CD4-positive, alpha-beta T cell treated with Interleukin-4 for 4 hours (primary cell): ENCODE measurements at regions not wholly inside any gene's neighbourhood (a gene's known extent, or its start where the extent isn't known, plus 50 kb on each side); places are given as distances from the start of the nearest gene placed in this dataset.

Experiments used
- DNase-seq: peaks from one replicate; pipeline ENCODE4 v3.0.0-alpha.2; 2020

GRCh38 chr9:78821126-78821822 is 524.3 kb downstream of the PSAT1 start:
- DNase-seq: peak; percentile 17

DNA sequence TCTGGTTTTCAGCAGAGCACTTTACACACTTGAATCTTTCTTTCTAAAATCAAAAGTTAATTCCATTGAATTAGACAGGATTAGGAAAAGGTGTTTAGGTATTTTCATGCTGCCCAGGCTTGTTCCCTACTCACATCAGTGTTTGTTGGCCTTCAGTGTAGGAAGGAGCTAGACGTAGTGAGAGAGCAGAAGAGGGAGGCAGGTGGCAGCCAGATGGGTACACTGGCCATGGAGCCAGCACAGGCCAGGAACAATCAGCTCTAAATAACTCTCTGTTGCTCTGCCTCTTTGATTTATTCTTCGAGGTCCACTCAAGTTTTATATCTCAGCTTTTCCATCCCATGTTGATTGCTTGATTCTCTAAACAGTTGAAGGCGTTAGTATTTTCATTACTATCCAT is 529.6 kb downstream of the PSAT1 start:
- DNase-seq: no peak

GRCh38 chr9:78828521-78828920 is 531.6 kb downstream of the PSAT1 start:
- DNase-seq: no peak

GRCh38 chr9:78830301-78830700 is 533.4 kb downstream of the PSAT1 start:
- DNase-seq: no peak

GRCh38 chr9:78831726-78832125 is 534.8 kb downstream of the PSAT1 start:
- no peak for DNase-seq

DNA sequence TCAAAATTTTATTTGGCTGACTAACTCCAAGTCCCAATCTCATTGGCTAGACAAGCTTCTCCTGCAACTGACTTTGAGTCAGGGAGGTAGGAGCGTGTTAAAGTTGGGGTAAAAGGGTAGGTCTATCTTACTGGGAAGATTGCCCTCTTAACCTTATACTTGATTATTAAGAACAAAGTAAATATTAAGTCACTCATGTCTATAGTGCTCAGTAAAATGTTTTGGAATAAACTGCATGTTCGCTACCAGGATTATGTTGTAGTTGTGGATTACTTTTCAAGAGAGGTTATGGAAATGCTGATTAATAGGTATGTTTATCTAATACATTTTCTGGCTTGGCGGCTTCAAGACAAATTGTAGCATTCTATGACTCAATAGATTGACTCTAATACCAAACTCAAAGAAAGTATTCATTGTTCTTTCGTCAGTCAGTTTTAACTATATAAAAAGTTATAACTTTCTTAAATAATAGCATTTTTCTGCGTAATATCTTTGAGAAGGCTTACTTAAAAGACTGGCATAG is 539.1 kb downstream of the PSAT1 start:
- DNase-seq: no peak

DNA sequence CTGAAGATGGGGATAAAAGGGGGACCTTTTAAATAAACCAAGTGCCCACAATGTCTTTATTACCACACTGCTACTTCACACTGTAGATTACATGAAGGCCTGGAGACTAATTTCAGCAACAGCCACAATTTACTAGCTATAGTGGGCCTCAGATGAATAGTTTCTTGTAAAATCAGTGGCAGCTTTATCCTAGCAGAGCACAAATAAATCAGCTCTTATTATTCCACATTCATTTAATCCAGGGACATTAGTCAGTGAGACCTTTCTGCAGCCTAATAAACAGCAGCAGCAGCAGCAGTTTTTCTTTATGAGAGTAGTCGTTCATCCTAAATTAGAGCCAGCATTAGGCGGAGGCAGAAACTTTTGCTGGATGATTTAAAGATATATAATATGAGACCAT is 542.3 kb downstream of the PSAT1 start:
- DNase-seq: no peak

DNA sequence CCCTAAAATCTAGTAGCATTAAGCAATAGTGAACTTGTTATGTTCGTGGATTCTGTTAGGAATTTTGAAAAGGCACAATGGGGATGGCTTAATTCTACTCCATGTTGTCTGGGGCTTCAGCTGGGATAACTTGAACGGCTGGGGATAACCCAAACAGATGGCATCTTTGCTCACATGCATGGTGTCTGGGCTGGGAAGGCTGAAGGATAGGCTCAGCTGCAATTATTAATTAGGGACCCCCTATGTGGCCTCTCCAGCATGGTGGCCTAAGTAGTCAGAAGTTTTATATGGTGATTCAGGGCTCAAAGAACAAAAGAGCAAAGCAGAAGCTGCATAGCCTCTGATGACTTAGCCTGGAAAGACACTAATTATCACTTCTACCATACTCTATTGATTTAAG is 551.1 kb downstream of the PSAT1 start:
- DNase-seq: no peak

- no peak for DNase-seq
Measured at GRCh38 chr9:78856144-78856543, 559.2 kb downstream of the PSAT1 start.

DNA sequence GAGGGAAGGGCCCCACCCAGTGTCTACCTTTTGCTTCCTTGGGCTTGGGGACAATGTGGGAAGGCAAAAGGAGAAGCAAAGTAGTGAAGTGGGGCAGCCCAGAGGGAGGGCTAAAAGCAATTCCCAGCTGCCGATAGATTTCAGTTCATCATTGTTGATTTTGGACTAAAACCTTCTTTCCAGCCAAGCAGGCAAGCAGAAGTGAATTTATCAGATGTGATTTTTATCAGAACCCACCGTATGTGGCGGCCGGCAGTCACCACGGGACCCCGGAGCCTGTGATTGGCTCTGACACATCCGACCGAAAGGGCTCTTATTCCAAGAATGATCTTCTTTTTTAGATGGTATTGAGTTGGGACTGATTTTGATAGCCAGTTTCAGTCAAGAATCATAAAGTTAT is 559.9 kb downstream of the PSAT1 start:
- DNase-seq: no peak

- no peak for DNase-seq
Measured at GRCh38 chr9:78857373-78858225, 560.7 kb downstream of the PSAT1 start.

- no peak for DNase-seq
Measured at GRCh38 chr9:78858266-78858665, 561.3 kb downstream of the PSAT1 start.

DNA sequence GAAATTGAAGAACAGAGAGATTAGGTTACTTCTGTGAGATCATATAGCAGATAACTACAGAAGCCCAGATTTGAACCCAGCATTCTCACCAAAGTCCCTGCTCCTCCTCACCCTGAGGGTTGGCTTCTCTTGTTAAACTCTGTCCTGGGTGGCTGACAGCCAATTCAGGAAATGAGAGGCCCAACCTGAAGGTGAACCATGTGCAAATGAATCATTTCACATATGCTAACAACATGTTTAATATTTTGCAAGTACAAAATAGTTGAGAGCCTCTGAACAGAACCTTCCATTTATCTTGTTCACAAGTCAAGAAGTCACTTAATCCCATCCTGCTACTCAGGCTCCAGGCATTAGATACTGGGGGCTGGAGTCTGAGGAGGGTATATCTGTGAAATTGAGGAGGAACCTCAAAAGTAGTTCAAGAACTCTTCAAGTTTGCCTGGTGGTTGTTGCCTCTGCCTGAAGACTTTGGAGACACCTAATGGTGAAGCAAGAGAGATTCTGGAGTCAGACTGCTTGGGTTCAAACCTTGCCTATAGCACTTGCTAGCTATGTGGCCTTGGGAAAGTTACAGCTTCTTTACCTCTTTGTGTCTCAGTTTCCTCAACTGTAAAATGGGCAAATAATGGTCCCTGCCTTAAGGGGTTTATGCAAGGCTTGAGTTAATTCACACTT is 564.0 kb downstream of the PSAT1 start:
- no peak for DNase-seq

DNA sequence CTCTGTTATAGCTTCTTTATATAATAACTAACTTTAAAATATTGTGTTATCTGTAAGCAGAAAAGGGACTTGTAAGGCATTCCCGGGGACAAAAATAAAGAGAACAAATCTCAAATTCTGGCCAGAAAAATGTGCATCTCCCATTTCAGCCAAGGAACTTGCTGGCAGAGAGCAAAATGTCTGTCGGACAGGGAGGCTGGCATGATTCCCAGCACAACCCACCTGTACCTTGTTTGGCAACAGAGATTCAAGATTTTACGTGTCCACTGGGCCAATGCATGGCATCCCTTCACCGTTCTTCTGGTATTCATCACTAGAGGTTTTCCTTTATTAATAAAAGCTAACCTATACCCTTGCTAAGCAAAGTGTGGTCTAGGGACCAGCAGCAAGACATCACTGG is 566.6 kb downstream of the PSAT1 start:
- DNase-seq: no peak

- DNase-seq: no peak
Measured at GRCh38 chr9:78865737-78866136, 568.8 kb downstream of the PSAT1 start.

GRCh38 chr9:78866207-78867132 is 569.5 kb downstream of the PSAT1 start:
- DNase-seq: no peak

GRCh38 chr9:78871086-78871451 is 574.1 kb downstream of the PSAT1 start:
- DNase-seq: no peak

DNA sequence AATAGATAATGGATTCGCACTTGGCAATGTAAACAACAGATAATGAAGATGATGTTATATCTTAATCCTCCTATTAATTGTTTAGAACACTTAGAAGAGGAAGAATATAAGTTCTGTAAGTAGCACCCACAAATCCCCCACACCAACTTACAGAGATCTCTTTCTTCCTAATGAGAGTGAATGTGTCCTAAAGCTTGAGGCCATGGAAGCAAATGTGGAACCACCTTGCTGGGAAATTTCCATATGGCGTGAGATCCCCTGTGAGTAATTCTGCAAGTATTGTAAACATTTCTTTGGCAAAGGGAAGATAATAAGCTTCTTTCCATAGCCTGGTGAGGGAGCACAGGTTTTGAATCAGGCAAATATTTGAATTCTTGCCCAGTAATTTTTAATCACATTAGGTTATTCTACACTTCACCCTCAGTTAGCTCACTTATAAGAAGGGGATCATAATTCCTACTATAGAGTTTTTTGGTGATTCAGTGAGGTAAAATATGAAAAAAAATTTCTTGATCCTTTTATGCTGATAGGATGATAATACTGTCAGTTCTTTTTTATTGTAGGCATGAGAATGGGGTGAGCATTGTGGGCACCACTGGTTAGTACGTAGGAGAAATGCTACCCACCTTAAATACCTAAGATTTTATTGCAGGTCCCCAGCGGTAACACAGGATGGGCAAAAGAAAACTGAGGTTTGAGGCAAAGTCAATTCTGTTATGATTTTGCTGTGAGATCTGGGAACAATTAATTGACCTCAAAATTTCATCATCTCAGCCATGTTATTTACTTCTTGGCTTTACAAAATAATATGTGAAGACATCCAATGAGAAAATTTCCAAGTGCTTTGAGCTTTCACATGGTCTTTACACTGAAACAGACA is 574.8 kb downstream of the PSAT1 start:
- no peak for DNase-seq

DNA sequence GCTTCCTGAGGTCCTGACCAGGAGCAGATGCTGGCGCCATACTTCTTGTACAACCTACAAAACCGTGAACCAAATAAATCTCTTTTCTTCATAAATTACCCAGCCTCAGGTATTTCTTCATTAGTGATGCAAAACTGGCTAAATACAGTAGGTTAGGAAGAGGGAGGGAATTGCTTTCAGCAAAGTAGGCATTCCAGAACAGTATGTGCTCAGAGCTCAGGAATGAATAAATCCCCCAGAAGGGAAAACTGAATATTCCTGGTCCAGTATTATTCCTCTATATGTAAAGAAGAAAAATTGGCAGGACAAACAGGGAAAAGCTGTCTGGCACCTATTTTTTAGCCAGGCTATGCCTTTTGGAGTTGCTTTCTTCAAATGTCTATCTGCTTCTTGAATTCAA is 577.1 kb downstream of the PSAT1 start:
- no peak for DNase-seq

DNA sequence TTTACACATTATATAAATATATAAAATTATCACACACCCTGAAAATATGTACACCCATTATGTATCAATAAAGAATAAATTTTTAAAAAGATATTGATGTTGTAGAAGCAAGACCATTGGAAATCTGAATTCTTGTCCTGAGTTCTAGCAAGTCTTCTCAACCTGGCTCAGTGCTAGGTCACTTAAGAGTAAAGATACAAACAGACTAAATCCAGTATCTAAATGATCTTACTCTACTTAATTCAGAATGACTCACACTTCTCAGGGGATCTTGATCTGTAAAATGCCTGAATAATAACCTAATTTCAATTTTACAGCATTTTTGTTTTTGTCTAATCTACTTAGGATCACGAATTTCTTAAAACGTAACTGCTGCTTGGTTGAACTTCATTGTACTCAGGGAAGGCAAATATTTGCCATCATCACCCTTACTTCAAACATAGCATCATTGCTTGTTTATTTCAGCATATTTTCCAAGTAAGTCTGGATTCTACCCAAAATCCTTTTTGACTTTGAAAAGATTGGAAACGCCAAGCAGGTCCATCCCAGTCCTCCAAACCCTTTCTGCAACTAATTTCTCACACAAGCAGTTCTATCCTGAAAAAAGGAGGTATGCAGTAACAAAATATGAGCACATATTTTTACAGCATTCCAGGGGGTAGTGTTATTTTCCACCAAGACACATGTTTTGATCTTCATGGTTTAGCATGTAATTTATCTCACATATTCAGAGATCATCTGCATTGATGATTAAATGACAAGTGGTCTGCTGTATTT is 582.6 kb downstream of the PSAT1 start:
- DNase-seq: no peak

DNA sequence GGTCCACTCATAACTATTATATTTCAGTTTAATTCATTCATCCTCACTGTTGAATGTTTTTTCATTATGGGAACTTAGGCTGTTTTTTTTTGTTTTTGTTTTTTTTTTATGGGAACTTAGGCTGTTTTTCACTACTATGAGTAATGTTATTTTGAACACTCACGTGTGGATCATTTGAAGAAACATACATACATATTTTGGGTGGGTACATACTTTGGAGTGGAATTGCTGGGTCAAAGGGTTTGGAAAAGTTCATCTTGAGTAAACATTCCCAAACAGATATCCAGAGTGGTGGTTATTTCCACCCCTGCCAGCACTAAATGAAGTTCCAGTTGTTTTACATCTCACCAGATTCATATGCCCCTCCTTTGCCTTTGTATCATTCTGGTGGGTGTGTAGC is 584.4 kb downstream of the PSAT1 start:
- DNase-seq: no peak
